Peyer's patch (tissue), 4 donors: ENCODE measurements at regions not wholly inside any gene's neighbourhood (a gene's known extent, or its start where the extent isn't known, plus 50 kb on each side); places are given as distances from the start of the nearest gene placed in this dataset.

Experiments
- CTCF ChIP-seq, 6 experiments: fragments of 450-650 bp in 4 of 6; fragments of 200-600 bp in 2 of 6; sonication (generic) in 1 of 6; IDR thresholded peaks; one replicate each; pipeline ENCODE4 v1.5.1; 2017 to 2019; ENCODE audit warnings: antibody characterized with exemption in 6 of 6, mild to moderate bottlenecking in 3 of 6, moderate library complexity in 1 of 6
- POLR2A ChIP-seq, 2 donors: fragments of 450-650 bp; IDR thresholded peaks; one replicate each; pipeline ENCODE4 v1.5.1; 2017; ENCODE audit warnings: antibody characterized with exemption in 2 of 2, mild to moderate bottlenecking in 2 of 2, moderate library complexity in 2 of 2

DNA sequence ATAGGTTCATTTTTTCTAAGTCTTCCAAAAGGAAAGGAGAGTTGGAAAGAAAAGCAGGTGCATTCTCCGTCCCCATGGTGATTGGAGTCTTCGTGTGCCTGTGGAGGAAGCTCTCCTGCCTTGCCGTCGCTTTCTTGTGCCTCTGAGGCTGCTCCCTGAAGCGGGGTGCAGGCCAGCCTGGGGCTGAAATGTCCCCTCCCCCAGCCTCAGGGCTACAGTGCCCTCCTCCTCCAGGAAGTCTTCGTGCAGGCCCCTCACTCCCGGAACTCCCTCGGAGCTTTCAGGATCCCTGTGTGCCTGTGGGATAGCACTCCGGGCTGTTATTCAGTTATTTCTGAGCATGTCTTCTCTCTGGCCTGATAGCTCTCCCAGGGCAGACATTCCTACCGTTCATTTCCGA is 569.2 kb downstream of the VRK1 start:
- no peak for TF ChIP-seq CTCF (IDR thresholded peaks at IDR 0.05)
- no peak for TF ChIP-seq POLR2A (IDR thresholded peaks at IDR 0.05)
